ENCODE measurements at regions not wholly inside any gene's neighbourhood (a gene's known extent, or its start where the extent isn't known, plus 50 kb on each side); places are given as distances from the start of the nearest gene placed in this dataset.

GRCh38 chr1:98351561-98351960 lies 310.0 kb upstream of the SNX7 start:
- 59 to 64% methylated on average over 5 of the region's 5 CpGs for WGBS, 2 donors
- Histone ChIP-seq H3K4me3 (no peak overlapping the region), H3K27ac (no peak overlapping the region), H3K36me3 (no peaks in the 10 kb centered on the region), H3K27me3 (no peaks in the 10 kb centered on the region), H3K9me3 (no peaks in the 10 kb centered on the region), H3K4me1 (no peaks in the 10 kb centered on the region)
- ATAC-seq: no peak
- no peak for DNase-seq
- intact Hi-C loops (cut with DNase I): no loop called here
- no peak for FAIRE-seq
- TF ChIP-seq CTCF (IDR thresholded peaks at IDR 0.05): no peak

- intact Hi-C loops (cut with DNase I): no loop called here
- 59 to 66% methylated on average over 2 of the region's 2 CpGs for WGBS, 2 donors
- Histone ChIP-seq H3K4me1 (no peaks in the 10 kb centered on the region), H3K4me3 (no peak overlapping the region), H3K36me3 (no peaks in the 10 kb centered on the region), H3K9me3 (no peaks in the 10 kb centered on the region), H3K27ac (no peak overlapping the region), H3K27me3 (no peaks in the 10 kb centered on the region)
- no peak for TF ChIP-seq CTCF (IDR thresholded peaks at IDR 0.05)
- ATAC-seq (no peak), DNase-seq (no peak), FAIRE-seq (no peak)
Observed at GRCh38 chr1:98345417-98345816, 316.1 kb upstream of the SNX7 start.

- intact Hi-C loops (cut with DNase I): no loop called here
- Histone ChIP-seq H3K4me3 (no peak overlapping the region), H3K9me3 (no peaks in the 10 kb centered on the region), H3K27ac (no peak overlapping the region), H3K4me1 (no peaks in the 10 kb centered on the region), H3K27me3 (no peaks in the 10 kb centered on the region), H3K36me3 (no peaks in the 10 kb centered on the region)
- TF ChIP-seq CTCF (IDR thresholded peaks at IDR 0.05): no peak
- no peak for DNase-seq
- ATAC-seq: no peak
- FAIRE-seq: no peak
- 68 to 69% methylated on average over 3 of the region's 3 CpGs for WGBS, 2 donors
Observed at GRCh38 chr1:98344731-98345130, 316.8 kb upstream of the SNX7 start.

GRCh38 chr1:98342566-98342965 lies 319.0 kb upstream of the SNX7 start:
- 33 to 38% methylated on average over 1 of the region's 1 CpG for WGBS, 2 donors
- H3K27ac ChIP-seq: no peak overlapping the region
- no peaks in the 10 kb centered on the region for H3K36me3 ChIP-seq
- FAIRE-seq: no peak
- DNase-seq: no peak
- H3K9me3 ChIP-seq: no peaks in the 10 kb centered on the region
- intact Hi-C loops (cut with DNase I): no loop called here
- no peak for ATAC-seq
- H3K4me3 ChIP-seq: no peak overlapping the region
- H3K4me1 ChIP-seq: no peaks in the 10 kb centered on the region
- no peak for TF ChIP-seq CTCF (IDR thresholded peaks at IDR 0.05)
- H3K27me3 ChIP-seq: no peaks in the 10 kb centered on the region

GRCh38 chr1:98340511-98340910 lies 321.0 kb upstream of the SNX7 start:
- intact Hi-C loops (cut with DNase I): no loop called here
- Histone ChIP-seq H3K36me3 (no peaks in the 10 kb centered on the region), H3K4me3 (no peak overlapping the region), H3K9me3 (no peaks in the 10 kb centered on the region), H3K4me1 (no peaks in the 10 kb centered on the region), H3K27ac (no peak overlapping the region), H3K27me3 (no peaks in the 10 kb centered on the region)
- WGBS, 2 donors: 79 to 84% methylated on average over 4 of the region's 4 CpGs
- ATAC-seq (no peak), DNase-seq (no peak), FAIRE-seq (no peak)
- TF ChIP-seq CTCF (IDR thresholded peaks at IDR 0.05): no peak

Measured in pancreas (tissue), 10 donors.